GM12892 (cell line): ENCODE measurements at regions not wholly inside any gene's neighbourhood (a gene's known extent, or its start where the extent isn't known, plus 50 kb on each side); places are given as distances from the start of the nearest gene placed in this dataset.
"Not testable (repeated sequence)": the region's sequence is repeated elsewhere in the genome, so short reads cannot be mapped to it uniquely, and the experiment has no call there.

ENCODE experiments used
- DNase-seq: peaks from one replicate; pipeline ENCODE4 v3.0.0; 2011; ENCODE audit not compliant: insufficient read length
- FAIRE-seq: peaks from 2 replicates; lab custom pipeline; 2011; peaks lifted over from hg19 to GRCh38; lab: Jason Lieb, UNC
- POLR2A ChIP-seq: IDR thresholded peaks from 2 replicates; pipeline ENCODE4 v1.6.1; 2011; ENCODE audit warnings: low read depth, low read length, control low read depth
- POLR2AphosphoS5 ChIP-seq: IDR thresholded peaks from 2 replicates; pipeline ENCODE4 v1.6.1; 2011; ENCODE audit warnings: low read depth, low read length, control low read depth
- TAF1 ChIP-seq: IDR thresholded peaks from 2 replicates; pipeline ENCODE4 v1.6.1; 2011; ENCODE audit warnings: low read depth, mild to moderate bottlenecking, control low read depth, low read length, borderline replicate concordance

DNA sequence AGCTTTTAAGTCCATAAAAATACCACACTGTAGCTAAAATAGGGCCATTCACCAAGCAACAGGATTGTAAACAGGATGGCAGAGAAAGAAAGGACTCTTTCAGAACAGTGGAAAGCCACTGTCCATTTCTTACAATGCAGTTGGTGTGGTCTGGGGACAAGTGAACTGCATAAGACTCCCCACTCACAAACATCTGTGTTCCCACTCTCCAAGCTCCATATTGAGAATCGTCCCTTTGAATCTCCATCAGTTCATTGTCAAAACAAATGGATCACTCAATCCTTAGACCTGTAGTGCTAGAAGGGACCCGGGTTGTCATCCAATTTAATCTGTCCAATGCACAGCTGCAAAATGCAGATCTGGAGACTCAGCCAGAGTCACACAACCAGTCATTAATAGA is 347.4 kb upstream of the KLHL29 start:
- no peak for DNase-seq
- TF ChIP-seq POLR2A (no peak), TAF1 (no peak), POLR2AphosphoS5 (no peak)
- FAIRE-seq: no peak

DNA sequence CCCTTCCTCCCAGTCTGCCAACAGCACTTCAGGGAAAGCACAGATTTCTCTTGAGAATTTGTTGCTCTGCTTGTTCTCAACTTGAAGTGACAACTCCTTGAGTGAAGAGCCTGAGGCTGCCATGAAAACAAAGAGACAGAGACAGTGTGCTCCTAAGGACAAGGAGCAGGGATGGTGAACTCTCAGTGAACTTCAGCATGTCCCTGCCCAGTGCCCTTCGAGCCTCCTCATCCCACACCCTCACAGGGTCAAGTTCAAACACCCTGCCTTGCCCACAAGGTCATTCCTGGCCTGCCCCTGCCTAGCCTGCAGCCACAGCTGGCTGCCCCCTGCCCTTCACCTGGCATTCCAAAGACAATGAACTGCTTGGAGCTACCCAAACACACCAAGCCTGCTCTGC is 343.5 kb upstream of the KLHL29 start:
- no peak for FAIRE-seq
- no peak for DNase-seq
- TF ChIP-seq POLR2A (no peak), TAF1 (no peak)

DNA sequence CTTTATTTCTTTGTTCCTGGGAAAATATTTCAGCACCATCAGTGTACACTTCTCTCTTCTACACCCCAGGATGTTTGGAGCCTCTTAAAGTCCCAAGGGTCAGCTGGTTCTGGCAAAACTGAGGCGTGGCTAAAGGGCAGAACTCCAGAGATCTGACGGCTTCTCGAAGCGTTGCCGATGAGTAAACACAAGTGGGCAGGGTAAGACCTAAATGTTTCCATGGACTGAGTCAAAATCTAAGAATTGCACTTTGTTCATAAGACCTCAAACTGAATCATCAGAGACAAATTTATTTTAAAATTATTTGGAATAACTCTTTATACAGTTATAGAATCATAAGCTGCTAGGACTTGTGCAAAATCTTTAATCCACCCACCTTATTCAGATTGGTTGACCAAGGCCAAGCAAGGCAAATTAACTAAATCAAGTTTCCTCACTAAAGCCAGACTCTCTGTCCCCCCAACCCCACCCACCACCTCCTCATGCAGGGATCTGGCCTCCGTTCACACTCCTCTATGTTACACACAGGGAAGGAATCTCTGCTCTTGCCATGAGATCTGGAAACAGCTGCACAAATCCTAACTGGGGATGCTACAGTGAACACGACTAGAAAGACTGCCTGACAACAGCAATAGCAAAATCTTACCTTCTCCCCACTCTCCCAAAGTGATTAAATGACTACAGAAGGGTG is 342.6 kb upstream of the KLHL29 start:
- FAIRE-seq (no peak), DNase-seq (no peak)
- TF ChIP-seq TAF1 (no peak), POLR2A (no peak), POLR2AphosphoS5 (no peak)

DNA sequence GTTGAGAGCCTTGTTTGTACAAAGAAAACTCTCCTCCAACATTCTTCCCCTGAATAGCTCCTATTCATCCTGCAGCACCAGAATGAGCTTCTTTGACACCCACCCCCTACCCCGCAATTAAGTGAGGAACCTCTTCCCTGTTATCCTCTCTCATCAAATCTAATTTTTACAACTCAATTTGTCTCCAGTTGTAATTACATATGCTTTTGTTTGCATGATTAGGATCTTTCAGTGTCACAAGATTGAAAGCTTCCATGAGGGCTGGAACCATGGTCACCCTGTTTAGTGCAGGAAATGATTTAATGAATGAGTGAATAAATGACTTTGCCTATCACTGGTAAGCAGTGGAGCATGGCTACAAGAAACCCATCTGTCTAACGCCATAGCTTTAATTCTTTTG is 334.6 kb upstream of the KLHL29 start:
- no peak for TF ChIP-seq POLR2AphosphoS5
- TF ChIP-seq TAF1: no peak
- no peak for TF ChIP-seq POLR2A
- FAIRE-seq (no peak), DNase-seq (no peak)

DNA sequence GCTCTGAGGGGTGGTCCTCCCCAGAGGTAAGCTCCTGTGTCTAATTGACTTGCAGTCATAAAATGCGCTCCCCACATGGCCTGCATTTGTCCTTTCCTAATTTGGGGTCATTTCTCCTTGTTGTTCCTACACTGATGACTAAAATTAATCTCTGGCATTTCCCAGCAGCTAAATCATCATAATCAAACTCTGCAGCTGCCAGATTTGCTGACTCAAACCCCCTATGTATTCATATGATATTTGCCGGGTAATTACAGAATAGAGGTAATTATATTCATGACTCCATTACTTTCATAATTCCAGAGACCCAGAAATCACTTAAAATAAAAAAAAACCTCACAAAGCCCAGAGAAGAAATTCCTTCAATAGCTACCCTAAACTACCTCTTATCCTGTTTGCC is 331.4 kb upstream of the KLHL29 start:
- FAIRE-seq: no peak

DNA sequence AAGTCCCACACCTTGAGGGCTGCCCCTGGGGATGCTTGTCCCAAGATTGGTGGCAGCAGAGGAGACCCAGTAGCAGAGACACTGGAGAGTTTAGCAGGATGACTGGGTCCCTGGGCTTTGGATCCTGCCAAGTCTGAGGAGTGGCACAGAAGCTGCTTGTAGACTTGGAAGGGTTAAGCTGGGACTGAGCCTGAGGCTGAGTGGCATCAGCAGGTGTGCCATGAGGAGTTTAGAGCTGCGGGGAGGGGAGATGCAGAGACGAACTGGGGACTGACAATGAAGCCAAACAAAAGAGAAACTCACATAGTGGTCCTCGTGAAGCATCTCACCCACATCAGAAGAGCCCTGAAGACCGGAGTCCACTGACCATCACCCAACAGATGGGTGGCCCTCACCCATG is 329.7 kb upstream of the KLHL29 start:
- FAIRE-seq: no peak
- TF ChIP-seq POLR2A (no peak), POLR2AphosphoS5 (no peak), TAF1 (no peak)
- no peak for DNase-seq

More for the DNA sequence above, 331.4 kb upstream of the KLHL29 start:
- TF ChIP-seq POLR2A: no peak
- no peak for TF ChIP-seq POLR2AphosphoS5
- TF ChIP-seq TAF1: no peak
- DNase-seq: no peak

DNA sequence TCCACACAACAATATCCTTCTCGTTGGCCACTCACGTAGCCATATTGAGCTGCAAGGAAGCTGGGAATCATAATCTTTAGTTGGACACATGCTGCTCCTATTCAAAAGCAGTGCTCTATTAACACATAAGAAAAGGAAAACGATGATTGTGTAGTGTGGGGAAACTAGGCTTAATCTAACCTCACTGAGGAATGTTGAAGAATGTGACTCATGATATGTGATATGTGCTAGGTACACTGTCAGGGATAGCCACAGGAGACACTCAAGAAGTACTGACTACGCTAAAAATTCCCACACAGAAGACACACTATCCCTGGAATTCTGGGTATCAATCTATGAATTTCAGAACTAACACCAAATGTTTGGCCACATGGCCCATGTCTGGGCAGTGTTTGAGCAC is 328.1 kb upstream of the KLHL29 start:
- DNase-seq, FAIRE-seq: not testable (repeated sequence)

DNA sequence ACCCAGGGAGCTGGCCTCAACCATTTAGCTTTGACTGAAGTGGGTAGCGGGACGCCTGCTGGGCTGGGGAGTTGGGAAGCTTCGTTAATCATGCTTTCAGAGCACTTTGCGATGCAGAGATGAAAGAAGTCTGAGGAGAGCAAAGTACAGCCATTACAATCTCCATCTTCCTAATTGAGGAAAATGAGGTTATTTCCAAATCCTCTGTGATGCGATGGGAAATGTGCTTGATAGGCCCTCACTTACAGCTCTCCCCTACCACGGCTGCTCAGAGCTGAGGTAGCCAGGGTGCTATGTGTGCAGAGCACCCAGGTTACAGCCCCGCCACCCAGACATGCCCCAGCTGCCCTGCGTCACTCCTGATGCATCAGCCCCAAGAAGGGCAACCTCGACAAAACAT is 326.5 kb upstream of the KLHL29 start:
- TF ChIP-seq TAF1 (no peak), POLR2AphosphoS5 (no peak), POLR2A (no peak)
- FAIRE-seq (no peak), DNase-seq (no peak)

DNA sequence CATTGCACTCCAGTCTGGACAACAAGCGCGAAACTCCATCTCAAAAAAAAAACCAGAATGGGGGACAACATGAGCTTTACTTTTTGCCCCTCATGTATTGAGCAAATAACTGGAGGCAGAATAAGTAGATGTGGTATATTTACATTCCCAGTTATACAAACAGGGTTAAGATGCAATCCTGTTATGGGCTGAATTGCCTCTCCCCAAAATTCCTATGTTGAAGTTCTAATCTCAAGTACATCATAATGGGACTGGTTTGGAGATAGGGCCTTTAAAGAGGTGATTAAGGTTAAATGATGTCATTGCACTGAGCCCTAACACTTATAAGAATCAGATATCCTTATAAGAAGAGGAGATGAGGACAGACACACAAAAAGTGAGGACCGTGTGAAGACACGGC is 319.8 kb upstream of the KLHL29 start:
- no peak for FAIRE-seq
- TF ChIP-seq TAF1: no peak
- TF ChIP-seq POLR2A: no peak
- TF ChIP-seq POLR2AphosphoS5: no peak
- no peak for DNase-seq

DNA sequence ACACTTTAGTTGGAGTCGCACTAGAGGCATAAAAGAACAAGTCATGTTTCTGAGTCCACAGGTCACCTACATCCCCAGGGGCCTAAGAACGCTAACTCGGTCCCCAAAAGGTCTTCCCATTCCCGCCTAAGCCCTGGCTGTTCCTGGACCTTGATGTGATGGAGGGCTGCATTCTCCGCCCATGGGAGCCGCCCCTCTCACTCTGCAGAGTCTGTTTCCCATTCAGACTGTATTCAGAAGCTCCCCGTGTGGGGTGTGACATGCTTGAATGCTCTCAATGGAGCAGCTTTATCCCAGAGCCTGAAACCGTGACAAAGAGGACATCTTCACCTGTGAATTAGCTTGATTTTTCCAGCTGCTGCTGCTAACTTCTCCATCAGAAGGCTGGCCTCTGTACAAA is 319.0 kb upstream of the KLHL29 start:
- TF ChIP-seq POLR2AphosphoS5 (no peak), POLR2A (no peak), TAF1 (no peak)
- FAIRE-seq (no peak), DNase-seq (no peak)

DNA sequence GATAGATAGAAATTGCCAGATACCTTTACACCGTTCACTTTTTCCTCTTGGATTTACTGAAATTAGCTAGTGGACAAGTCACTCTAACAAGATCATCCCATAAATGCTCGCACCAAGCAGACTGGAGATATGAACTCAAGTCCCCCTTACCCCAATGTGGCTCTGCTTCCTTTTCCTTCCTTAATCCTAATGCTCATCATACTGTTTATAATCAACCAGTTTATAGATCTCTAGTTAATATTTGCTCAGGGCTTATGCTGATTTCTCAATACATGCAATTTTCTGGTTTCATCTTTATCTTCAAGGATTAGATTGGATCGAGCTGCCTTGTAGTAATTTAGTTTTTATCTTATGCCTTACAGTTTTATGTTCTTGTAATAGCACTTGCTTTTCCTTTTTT is 318.3 kb upstream of the KLHL29 start:
- TF ChIP-seq POLR2AphosphoS5: no peak
- no peak for TF ChIP-seq TAF1
- no peak for TF ChIP-seq POLR2A
- FAIRE-seq (no peak), DNase-seq (no peak)

DNA sequence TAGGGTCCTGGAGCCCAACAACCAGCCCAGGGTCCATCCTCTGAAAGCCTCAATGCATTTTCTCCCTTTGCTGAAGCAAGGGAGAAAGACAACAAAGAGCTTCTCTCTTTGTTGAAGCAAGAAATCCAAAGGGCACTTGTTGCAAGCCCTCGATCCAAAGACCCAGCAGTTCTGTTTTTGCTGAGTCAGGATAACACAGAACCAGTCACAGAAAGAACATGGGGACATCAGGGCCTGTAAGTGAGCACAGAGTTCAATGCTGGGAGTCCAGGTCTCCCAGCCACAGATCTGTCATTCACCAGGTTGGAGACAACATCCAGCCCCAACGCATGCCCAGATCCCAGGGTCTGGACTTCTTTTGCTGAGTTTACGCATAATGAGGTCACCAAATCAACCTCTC is 315.8 kb upstream of the KLHL29 start:
- no peak for FAIRE-seq
- DNase-seq: no peak
- TF ChIP-seq TAF1: no peak
- no peak for TF ChIP-seq POLR2AphosphoS5

DNA sequence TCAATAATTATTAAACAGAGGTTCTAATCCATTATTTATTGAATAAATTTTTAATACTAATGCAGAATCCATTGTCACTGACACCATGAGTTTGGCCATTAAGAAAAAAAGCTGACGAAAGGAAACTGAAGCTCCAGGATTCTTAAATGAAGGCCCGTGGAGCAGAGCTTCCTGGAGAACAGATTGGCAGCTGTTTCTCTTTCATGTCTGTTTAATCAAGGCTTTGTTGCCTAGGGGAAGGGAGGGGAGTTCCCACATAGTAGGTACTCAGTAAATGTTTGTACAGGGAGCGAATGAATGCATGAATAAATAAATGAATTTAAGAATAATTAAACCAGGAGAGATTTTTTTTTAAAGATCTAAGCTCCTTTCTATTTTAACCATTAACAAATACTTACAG is 315.1 kb upstream of the KLHL29 start:
- DNase-seq (no peak), FAIRE-seq (no peak)
- TF ChIP-seq POLR2AphosphoS5 (no peak), POLR2A (no peak), TAF1 (no peak)
